Upper lobe of left lung (tissue), 6 donors: ENCODE measurements at regions not wholly inside any gene's neighbourhood (a gene's known extent, or its start where the extent isn't known, plus 50 kb on each side); places are given as distances from the start of the nearest gene placed in this dataset.

ENCODE experiments used
- ATAC-seq, 2 donors: fragments of 200-7000 bp; cut with Tn5 transposase; one replicate each; pipeline ENCODE4 v1.9.1; 2022; ENCODE audit warnings: mild to moderate bottlenecking in 2 of 2, moderate library complexity in 2 of 2; ENCODE audit not compliant: low FRiP score in 2 of 2
- DNase-seq, 2 donors: peaks; one replicate each; pipeline ENCODE4 v3.0.0-alpha.2; 2019 to 2020
- H3K27ac ChIP-seq, 4 donors: fragments of 200-600 bp; sonication (generic); one replicate each; pipeline ENCODE4 v1.5.1; 2016 to 2019
- H3K27me3 ChIP-seq, 4 donors: fragments of 200-600 bp; sonication (generic); one replicate each; pipeline ENCODE4 v1.5.1; 2017 to 2019
- H3K36me3 ChIP-seq, 4 donors: fragments of 200-600 bp; sonication (generic); one replicate each; pipeline ENCODE4 v1.5.1; 2016 to 2019
- H3K4me1 ChIP-seq, 4 donors: fragments of 200-600 bp; sonication (generic); one replicate each; pipeline ENCODE4 v1.5.1; 2018 to 2019
- H3K4me3 ChIP-seq, 4 donors: fragments of 200-600 bp; sonication (generic); one replicate each; pipeline ENCODE4 v1.5.1; 2017 to 2019; ENCODE audit warnings: mild to moderate bottlenecking in 2 of 4, moderate library complexity in 1 of 4
- H3K9me3 ChIP-seq, 4 donors: fragments of 200-600 bp; sonication (generic); one replicate each; pipeline ENCODE4 v1.5.1; 2018 to 2019
- EP300 ChIP-seq, 4 donors: sonication (generic); formaldehyde crosslinking; IDR thresholded peaks; one replicate each; pipeline ENCODE4 v1.5.1; 2017; ENCODE audit warnings: antibody characterized with exemption in 4 of 4, control low read depth in 2 of 4
- POLR2A ChIP-seq, 4 donors: fragments of 450-650 bp; IDR thresholded peaks; one replicate each; pipeline ENCODE4 v1.5.1; 2016 to 2017; ENCODE audit warnings: antibody characterized with exemption in 4 of 4, mild to moderate bottlenecking in 2 of 4
- POLR2AphosphoS5 ChIP-seq, 2 donors: sonication (generic); formaldehyde crosslinking; IDR thresholded peaks; one replicate each; pipeline ENCODE4 v1.5.1; 2017; ENCODE audit warnings: antibody characterized with exemption in 2 of 2
- WGBS, 2 donors: methylation state at CpG; one replicate each; pipeline ENCODE4 v1.1.5; 2017 to 2018; 5-methylcytosine and 5-hydroxymethylcytosine counted together
- TF ChIP-seq, protein P1 (sequence below), 6 experiments: fragments of 450-650 bp in 4 of 6; fragments of 200-600 bp in 2 of 6; sonication (generic) in 2 of 6; IDR thresholded peaks; one replicate each; pipeline ENCODE4 v1.5.1; 2016 to 2019; ENCODE audit warnings: antibody characterized with exemption in 6 of 6
- donor health status: DM: no; HTN: no; CAD: no; lungs with moderate emphysema.
- donor health status: DM: no; HTN: yes; CAD: no; lungs with severe emphysema.

DNA sequence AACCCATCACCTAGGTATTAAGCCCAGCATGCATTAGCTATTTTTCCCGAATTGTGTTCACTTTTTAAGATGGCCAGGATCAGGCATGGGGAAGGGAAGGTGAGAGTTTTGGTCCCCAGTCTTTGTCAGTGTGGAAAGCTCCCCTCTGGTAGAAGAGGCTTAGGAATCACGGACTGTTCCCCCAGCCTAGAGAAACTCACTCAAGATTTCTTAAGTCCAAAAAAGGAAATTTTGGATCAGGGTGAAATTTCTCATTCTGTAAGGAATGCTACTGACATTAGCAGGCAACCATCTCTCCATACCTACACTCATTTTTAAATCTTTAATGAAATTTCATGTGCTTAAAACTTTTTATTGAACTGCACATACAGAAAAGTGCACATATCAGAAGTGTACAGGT lies 70.3 kb upstream of the GALNT15 start:
- TF ChIP-seq POLR2A (IDR thresholded peaks at IDR 0.05) (no peak), EP300 (IDR thresholded peaks at IDR 0.05) (no peak), POLR2AphosphoS5 (IDR thresholded peaks at IDR 0.05) (no peak)
- TF ChIP-seq, protein P1, sequence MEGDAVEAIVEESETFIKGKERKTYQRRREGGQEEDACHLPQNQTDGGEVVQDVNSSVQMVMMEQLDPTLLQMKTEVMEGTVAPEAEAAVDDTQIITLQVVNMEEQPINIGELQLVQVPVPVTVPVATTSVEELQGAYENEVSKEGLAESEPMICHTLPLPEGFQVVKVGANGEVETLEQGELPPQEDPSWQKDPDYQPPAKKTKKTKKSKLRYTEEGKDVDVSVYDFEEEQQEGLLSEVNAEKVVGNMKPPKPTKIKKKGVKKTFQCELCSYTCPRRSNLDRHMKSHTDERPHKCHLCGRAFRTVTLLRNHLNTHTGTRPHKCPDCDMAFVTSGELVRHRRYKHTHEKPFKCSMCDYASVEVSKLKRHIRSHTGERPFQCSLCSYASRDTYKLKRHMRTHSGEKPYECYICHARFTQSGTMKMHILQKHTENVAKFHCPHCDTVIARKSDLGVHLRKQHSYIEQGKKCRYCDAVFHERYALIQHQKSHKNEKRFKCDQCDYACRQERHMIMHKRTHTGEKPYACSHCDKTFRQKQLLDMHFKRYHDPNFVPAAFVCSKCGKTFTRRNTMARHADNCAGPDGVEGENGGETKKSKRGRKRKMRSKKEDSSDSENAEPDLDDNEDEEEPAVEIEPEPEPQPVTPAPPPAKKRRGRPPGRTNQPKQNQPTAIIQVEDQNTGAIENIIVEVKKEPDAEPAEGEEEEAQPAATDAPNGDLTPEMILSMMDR (IDR thresholded peaks at IDR 0.05): no peak
- 87% methylated on average over 2 of the region's 2 CpGs for WGBS, 2 donors

DNA sequence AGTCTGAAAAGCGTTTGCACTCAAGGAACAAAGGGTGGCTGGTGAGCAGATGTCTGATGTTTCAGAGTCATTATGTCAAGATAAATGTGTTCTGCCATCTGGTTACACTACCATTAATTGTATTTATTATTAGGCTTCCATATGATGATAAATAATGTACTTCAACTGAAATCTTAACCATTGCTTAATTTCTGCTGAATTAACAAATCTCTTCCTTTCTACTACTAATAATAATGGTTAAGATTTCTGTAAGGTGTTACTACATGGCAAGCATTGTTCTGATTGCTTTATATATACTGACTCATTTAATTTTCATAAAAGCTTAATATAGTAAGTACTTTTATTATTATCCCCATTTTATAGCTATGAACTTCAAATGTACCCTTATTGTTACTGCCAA lies 68.4 kb upstream of the GALNT15 start:
- Histone ChIP-seq H3K4me3 (no peak overlapping the region), H3K27ac (no peak overlapping the region), H3K36me3 (no peaks in the 10 kb centered on the region), H3K4me1 (peaks cover 0 to 11% (median 0%) of the 10 kb centered on the region in 4 donors), H3K9me3 (no peaks in the 10 kb centered on the region), H3K27me3 (no peaks in the 10 kb centered on the region)
- no peak for TF ChIP-seq POLR2AphosphoS5 (IDR thresholded peaks at IDR 0.05)
- no peak for TF ChIP-seq POLR2A (IDR thresholded peaks at IDR 0.05)
- TF ChIP-seq, protein P1 (IDR thresholded peaks at IDR 0.05): no peak
- TF ChIP-seq EP300 (IDR thresholded peaks at IDR 0.05): no peak
- ATAC-seq (no peak), DNase-seq (no peak)
- WGBS, 2 donors: 78 to 94% methylated on average over 1 of the region's 1 CpG

More for the DNA sequence above, 70.3 kb upstream of the GALNT15 start:
- H3K4me1 ChIP-seq: peaks cover 0 to 3% (median 0%) of the 10 kb centered on the region in 4 donors
- H3K36me3 ChIP-seq: no peaks in the 10 kb centered on the region
- DNase-seq: no peak
- H3K4me3 ChIP-seq: no peak overlapping the region
- no peak for ATAC-seq
- H3K27ac ChIP-seq: peak overlapping the region in 1 of 4 donors; percentile 38
- no peaks in the 10 kb centered on the region for H3K9me3 ChIP-seq
- no peaks in the 10 kb centered on the region for H3K27me3 ChIP-seq

DNA sequence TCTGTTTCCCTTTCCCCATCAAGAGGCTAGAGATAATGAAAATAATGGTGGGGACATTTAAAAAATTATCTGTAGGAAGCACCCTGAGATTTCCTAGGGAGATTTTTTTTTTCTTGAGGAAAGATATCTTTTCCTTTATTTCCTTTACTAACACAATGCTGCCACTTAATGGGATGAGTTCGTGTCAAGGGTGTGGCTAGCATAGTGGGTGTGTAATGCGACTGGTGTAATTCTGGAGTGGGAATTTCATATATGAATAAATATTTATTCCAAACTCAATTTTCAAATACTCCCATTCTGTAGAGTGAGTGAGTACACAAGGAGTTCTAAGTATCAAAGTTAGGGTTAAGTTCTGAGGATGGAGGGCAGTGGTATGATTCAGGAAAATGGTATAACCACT lies 66.1 kb upstream of the GALNT15 start:
- no peak for DNase-seq
- peaks cover 0 to 12% (median 0%) of the 10 kb centered on the region in 4 donors for H3K4me1 ChIP-seq
- ATAC-seq: no peak
- no peak for TF ChIP-seq POLR2A (IDR thresholded peaks at IDR 0.05)
- TF ChIP-seq EP300 (IDR thresholded peaks at IDR 0.05): no peak
- TF ChIP-seq POLR2AphosphoS5 (IDR thresholded peaks at IDR 0.05): no peak
- TF ChIP-seq, protein P1 (IDR thresholded peaks at IDR 0.05): no peak
- H3K27ac ChIP-seq: no peak overlapping the region
- no peaks in the 10 kb centered on the region for H3K27me3 ChIP-seq
- H3K36me3 ChIP-seq: no peaks in the 10 kb centered on the region
- no peak overlapping the region for H3K4me3 ChIP-seq
- WGBS, 2 donors: 58 to 63% methylated on average over 2 of the region's 2 CpGs
- H3K9me3 ChIP-seq: no peaks in the 10 kb centered on the region

DNA sequence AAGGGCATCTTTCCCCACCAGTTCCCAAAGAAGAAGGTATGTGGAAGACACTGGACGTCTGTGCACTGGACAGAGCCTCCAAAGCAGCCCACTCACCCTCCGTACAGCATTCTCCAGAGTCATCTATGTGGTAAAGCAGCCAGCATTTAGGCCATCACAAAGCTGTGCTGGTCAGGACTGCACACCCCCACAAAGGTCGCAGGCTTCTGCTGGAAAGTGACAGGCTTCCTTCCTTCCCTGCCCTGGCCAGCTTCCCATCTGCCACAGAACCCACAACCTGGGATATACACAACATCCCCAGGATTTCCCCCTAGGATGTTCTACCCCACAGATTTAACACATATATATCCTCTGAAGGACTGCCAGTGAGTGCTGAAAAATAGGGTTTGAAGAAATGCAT lies 64.6 kb upstream of the GALNT15 start:
- Histone ChIP-seq H3K9me3 (no peaks in the 10 kb centered on the region), H3K36me3 (no peaks in the 10 kb centered on the region), H3K27ac (peak overlapping the region in 1 of 4 donors; percentile 14), H3K27me3 (no peaks in the 10 kb centered on the region), H3K4me3 (no peak overlapping the region), H3K4me1 (peaks cover 0 to 12% (median 0%) of the 10 kb centered on the region in 4 donors)
- DNase-seq (no peak), ATAC-seq (peak in 1 of 2 donors; percentile 24)
- WGBS, 2 donors: 53 to 69% methylated on average over 3 of the region's 3 CpGs
- TF ChIP-seq POLR2AphosphoS5 (IDR thresholded peaks at IDR 0.05) (no peak), POLR2A (IDR thresholded peaks at IDR 0.05) (no peak), EP300 (IDR thresholded peaks at IDR 0.05) (no peak)
- TF ChIP-seq, protein P1 (IDR thresholded peaks at IDR 0.05): no peak

DNA sequence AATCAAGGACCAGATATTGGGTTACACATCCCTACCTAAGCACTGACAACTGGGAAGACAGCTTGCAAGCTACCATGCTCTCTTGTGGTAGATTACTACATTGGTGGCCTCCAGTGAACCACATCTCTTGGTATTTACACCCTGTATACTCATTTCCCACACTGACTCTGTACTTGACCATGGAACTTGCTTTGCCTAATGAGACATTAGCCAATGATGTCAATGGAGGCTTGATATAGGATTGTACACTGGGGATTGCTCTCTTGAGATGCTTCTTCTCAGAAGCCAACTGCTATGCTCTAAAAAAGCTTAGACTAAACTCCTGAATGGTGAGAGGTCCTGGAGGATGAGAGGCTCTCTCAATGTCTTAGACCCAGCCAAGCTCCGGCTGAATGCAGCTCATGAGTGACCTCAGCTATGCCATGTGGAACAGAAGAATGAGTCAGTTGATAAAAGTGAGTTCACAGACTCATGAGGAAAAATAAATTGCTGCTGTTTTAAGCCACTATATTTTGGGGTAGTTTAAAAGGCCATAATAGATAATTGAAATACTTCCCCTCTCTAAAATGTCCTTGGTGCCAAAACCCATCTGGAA lies 61.5 kb upstream of the GALNT15 start:
- H3K36me3 ChIP-seq: no peaks in the 10 kb centered on the region
- H3K4me1 ChIP-seq: peaks cover 0 to 10% (median 0%) of the 10 kb centered on the region in 4 donors
- ATAC-seq: peak in 1 of 2 donors; percentile 78
- no peaks in the 10 kb centered on the region for H3K9me3 ChIP-seq
- DNase-seq: no peak
- no peak overlapping the region for H3K4me3 ChIP-seq
- WGBS, 2 donors: 56 to 87% methylated on average over 1 of the region's 1 CpG
- no peak for TF ChIP-seq POLR2A (IDR thresholded peaks at IDR 0.05)
- TF ChIP-seq, protein P1 (IDR thresholded peaks at IDR 0.05): no peak
- TF ChIP-seq EP300 (IDR thresholded peaks at IDR 0.05): no peak
- no peak for TF ChIP-seq POLR2AphosphoS5 (IDR thresholded peaks at IDR 0.05)
- no peak overlapping the region for H3K27ac ChIP-seq
- H3K27me3 ChIP-seq: no peaks in the 10 kb centered on the region
